GM19351 (cell line): ENCODE measurements at regions not wholly inside any gene's neighbourhood (a gene's known extent, or its start where the extent isn't known, plus 50 kb on each side); places are given as distances from the start of the nearest gene placed in this dataset.

ENCODE experiments used
- ATAC-seq: cut with Tn5 transposase; IDR thresholded peaks from one replicate; pipeline ENCODE4 v1.9.1; 2021; ENCODE audit warnings: mild to moderate bottlenecking, moderate library complexity; ENCODE audit not compliant: unreplicated experiment

DNA sequence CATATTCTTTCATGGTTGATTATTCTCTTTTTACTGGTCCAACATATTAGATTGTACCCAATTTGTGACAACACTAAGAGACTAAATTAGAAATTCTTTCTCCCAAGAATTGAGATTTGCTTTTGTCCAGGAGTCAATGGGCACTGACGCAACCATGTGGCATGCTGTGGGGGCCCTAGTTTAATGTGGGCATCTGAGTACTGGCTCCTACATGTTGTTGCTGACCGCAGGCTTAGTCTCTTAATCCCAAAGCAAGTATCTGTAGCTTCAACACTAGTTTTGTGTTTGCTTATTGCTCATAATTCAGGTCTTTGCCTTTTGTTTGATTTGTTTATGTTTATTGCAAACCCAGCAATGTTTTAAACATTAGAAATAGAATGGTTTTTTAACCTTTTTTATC, 263.4 kb upstream of the NDST4 start:
- no peak for ATAC-seq

DNA sequence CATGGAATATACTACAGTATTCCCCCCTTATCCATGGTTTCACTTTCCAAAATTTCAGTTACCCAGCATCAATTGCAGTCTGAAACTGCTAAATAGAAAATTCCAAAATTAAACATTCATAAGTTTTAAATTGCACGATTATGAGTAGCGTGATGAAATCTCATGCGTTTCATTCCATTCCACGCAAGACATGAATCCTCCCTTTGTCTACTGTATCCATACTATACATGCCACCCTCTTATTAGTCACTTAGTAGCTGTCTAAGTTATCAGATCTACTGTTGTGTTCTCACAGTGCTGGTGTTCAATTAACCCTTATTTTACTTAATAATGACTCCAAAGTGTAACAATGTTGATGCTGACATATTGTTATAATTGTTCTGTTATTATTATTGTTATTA, 261.2 kb upstream of the NDST4 start:
- ATAC-seq, result no peak

- no peak for ATAC-seq
Measured at GRCh38 chr4:115370490-115370889, 257.1 kb upstream of the NDST4 start.

GRCh38 chr4:115370012-115370411, 256.6 kb upstream of the NDST4 start:
- no peak for ATAC-seq

DNA sequence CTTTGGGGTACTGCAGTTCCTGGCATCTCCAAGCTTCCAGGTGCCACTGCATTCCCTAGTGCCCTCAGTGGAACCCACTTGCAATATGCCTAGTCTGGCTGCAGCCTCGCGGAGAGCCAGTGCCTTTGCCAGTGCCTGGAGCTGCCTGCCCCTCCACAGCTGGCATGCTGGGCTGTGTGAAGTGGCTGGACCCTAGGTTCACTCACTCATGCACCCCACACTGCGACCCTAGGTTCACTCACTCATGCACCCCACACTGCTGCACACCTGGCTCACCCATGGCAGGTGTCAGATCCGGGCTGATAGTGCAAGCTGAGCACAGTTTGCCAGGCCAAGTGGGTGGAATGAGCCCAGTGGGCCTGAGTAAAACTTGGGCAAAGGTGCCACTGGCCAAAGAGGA, 253.0 kb upstream of the NDST4 start:
- no peak for ATAC-seq

- ATAC-seq, result no peak
Measured at GRCh38 chr4:115365185-115365584, 251.8 kb upstream of the NDST4 start.

GRCh38 chr4:115361781-115362180, 248.4 kb upstream of the NDST4 start:
- ATAC-seq, result no peak

GRCh38 chr4:115360431-115360830, 247.0 kb upstream of the NDST4 start:
- no peak for ATAC-seq

DNA sequence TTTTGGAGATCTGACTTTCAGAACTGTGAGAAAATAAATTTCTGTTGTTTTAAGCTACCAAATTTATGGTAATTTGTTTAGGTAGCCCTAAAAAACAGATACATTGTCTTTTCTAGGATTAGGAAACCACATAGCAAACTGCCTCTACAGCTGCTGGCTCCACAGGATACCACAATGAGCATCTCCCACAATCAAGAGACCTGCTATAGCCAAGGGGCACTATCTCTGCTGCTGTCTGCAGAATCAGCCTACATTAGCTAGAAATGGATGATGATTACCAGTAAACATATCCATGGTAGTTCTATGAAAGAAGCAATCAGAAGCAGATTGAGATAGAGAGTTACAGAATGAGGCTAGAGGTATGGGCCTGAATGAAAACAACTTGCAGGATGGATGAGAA, 244.4 kb upstream of the NDST4 start:
- ATAC-seq, result no peak

- ATAC-seq, result no peak
Measured at GRCh38 chr4:115356176-115356575, 242.8 kb upstream of the NDST4 start.

GRCh38 chr4:115355329-115355728, 241.9 kb upstream of the NDST4 start:
- no peak for ATAC-seq

DNA sequence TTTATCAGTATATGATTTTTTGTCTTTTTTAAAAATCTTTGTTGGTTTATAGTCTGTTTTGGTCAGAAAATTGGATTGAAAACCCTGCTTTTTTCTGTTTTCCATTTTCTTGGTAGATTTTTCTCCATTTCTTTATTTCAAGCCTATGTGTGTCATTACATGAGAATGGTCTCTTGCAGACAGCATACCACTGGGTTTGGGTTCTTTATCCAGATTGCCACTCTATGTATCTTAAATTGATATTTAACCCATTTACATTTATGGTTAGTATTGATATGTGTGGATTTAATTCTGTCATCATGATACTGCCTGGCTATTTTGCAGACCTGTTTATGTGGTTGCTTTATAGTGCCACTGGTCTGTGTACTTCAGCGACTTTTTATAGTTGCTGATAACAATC, 239.9 kb upstream of the NDST4 start:
- ATAC-seq, result no peak

- no peak for ATAC-seq
Measured at GRCh38 chr4:115343171-115343570, 229.8 kb upstream of the NDST4 start.

DNA sequence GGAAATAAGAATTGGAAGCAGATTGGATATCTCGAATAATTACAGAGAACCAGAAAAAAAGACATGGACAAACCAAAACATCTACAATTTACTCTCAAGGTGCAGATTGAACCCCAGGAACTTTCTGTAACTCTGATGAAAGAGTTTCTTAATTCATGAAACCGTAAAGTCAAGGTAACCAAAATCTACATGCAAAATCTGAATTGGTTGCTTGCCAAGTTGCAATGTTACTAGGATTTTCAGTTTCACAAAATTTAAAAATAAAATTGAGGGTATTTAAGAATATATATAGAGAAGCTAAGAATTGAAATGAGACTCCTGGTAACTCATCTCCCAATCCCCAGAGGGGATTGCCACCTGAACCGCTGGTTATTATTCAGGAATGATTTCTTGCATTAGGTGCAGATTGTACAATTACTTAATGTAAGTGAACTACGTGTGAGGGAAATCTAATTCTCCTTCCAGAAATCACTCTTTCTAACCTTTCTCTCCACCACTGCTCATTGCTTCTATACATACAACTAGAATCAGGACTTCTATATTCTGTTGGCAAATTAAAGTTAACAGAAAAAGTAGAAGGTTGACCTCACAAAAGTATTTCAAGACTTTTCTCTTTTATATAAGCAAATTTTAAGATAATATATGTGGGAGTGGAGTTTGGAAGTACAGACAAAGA, 221.5 kb upstream of the NDST4 start:
- peak; percentile 57 for ATAC-seq

DNA sequence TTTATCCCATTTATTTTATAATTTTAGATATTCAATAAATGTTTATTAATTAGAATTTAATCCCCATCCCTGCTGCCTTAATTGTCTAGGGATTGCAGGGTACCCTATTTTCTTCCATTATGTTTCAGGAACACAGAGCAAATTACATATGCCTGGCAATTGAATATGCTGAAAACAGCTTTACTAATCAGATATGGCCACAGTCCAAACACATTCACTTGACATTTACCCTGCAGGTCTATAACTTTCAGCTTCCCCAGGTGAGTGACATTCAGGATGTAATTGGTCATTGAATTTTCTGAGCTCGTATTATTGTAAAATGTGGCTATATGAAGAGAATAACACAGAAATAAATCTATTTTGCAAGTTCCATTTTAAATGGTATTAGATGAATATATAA, 218.7 kb upstream of the NDST4 start:
- ATAC-seq, result no peak

- no peak for ATAC-seq
Measured at GRCh38 chr4:115331241-115331640, 217.8 kb upstream of the NDST4 start.

GRCh38 chr4:115325836-115326235, 212.4 kb upstream of the NDST4 start:
- no peak for ATAC-seq

DNA sequence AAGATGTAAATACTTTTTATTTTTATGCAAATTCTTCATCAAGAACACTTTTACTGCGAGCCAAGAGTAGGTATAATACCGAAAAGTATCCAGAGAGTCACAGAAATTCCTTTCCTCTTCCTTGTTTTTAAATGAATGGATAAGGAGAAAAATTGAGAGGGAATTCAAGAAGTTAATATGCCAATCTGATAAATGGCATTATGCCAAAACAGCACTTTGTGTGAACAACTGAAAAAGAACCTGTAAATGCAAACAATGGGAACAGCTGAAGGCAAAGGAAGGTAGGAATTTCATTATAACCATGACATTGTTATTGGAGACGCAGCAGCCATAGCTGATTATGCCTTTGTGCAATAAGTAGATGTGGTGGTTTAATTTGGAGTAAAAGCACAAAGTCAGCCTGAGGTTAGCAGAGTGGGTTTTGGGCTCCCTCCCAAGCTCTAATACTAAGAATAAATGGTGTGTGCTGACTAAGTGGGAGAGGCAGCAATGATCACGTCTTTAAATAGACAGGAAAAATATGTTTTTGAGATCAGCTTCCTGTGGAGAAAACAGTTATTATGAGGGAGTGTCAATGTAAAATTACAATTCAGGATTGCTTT, 209.8 kb upstream of the NDST4 start:
- no peak for ATAC-seq

- no peak for ATAC-seq
Measured at GRCh38 chr4:115315182-115315581, 201.8 kb upstream of the NDST4 start.

GRCh38 chr4:115310641-115311040, 197.2 kb upstream of the NDST4 start:
- ATAC-seq, result no peak

DNA sequence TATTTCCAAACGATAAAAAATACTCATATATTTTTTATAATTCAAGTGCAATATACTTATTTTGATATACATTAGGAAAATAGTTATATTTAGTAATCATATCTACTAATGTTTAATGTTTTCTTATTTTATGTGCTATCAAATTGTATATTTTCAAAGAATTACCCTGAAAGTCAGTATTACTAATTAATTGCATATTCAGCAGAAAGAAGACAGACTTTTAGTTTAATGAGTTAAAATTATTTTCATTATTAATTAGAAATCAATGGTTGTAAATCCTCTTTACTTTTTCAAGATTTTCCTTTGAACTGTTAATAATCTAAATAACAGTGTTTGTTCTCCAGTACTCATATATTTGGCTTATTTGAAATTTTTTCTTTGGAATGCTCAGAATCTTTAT, 181.3 kb upstream of the NDST4 start:
- no peak for ATAC-seq

DNA sequence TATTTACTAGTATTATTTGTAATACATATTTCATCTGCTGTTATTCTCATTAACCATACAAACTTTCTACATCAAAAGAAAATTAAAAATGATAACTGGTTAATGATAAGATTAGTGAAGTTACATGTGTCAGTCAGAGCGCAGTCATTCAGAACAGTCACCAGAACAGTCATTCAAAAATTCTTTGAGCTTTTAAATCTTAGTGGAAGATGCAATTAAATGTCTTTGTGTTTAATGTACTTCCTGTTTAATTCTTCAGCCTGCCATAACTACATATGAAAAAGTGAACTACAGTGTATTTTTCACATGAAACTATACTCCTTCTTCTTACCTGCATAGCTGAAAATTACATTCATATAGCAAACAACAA, 179.7 kb upstream of the NDST4 start:
- ATAC-seq, result no peak
